Stimulated activated CD4-positive, alpha-beta T cell treated with anti-CD3 and anti-CD28 coated beads, Interleukin-1b, Interleukin-23, amount 100 ng/mL, for 24 hours (primary cell): ENCODE measurements at regions not wholly inside any gene's neighbourhood (a gene's known extent, or its start where the extent isn't known, plus 50 kb on each side); places are given as distances from the start of the nearest gene placed in this dataset.
"Not testable (repeated sequence)": the region's sequence is repeated elsewhere in the genome, so short reads cannot be mapped to it uniquely, and the experiment has no call there.

Source experiments
- DNase-seq, 4 experiments: peaks; one replicate each; pipeline ENCODE4 v3.0.0-alpha.2; 2020; ENCODE audit warnings: low read depth in 4 of 4, low spot score in 1 of 4

DNA sequence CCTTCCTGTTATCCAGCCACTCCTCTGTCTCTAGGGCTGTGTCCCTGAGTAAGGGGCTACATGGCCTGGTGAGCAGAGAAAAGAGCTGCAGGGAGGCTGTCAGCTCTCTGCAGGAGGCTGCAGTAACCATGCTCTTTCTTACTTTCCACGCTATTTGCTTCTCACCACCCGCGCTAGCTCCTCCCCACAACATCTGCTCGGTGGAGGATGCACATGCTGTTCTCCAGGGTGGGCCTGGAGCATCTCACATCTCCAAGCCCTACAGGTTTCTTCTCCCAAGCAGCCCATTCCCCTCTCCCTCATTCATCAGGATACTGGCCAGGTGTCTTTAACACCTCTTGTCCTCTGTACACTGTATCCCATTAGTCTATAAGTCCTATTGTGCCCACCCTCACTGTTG, 103.8 kb downstream of the IER5 start:
- no peak for DNase-seq

DNA sequence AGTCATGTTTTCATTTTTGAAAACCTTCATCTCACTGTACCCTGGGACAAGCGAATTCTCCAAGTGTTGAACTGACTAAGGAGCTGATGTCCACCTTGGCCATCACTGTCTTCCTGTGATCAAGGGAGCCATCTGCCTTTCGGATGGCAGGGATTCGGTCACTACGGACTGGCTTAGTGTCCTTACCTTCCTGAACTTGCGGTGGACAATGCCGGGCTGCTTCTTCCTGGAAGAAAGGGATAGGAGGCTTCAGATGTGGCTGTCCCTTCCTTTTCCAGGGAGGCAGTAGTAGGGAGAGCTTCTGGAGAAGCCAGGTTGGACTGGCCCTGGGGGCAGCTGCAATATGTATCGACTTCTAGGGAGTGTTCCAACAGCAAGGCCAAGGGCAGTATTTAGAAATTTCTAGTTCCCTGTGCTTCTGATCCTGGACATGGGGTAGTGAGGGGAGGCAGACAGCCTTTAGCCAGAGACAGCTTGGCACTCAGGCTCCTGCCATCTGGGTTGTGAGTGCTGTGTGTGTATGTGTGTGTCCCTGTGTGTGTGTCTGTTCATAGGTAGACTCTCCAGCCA, 114.6 kb downstream of the IER5 start:
- DNase-seq: no peak

DNA sequence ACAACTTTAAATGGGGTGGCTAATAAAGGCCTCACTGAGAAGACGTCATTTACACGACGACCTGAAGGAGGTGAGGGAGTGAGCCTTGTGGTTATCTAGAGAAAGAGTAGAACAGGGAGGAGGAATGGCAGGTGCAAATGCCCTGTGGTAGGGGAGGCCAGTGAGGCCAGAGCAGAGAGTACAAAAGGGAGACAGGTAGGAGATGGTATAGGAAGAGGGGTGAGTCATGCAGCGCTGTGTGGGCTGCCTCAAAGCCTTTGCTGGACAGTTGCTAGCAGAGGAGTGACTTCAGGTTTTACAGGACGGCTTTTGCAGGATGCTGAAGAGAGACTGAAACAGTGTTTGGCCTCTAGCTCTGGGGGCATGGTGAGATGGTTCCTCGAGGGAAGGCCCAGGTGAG, 116.0 kb downstream of the IER5 start:
- DNase-seq: no peak

DNA sequence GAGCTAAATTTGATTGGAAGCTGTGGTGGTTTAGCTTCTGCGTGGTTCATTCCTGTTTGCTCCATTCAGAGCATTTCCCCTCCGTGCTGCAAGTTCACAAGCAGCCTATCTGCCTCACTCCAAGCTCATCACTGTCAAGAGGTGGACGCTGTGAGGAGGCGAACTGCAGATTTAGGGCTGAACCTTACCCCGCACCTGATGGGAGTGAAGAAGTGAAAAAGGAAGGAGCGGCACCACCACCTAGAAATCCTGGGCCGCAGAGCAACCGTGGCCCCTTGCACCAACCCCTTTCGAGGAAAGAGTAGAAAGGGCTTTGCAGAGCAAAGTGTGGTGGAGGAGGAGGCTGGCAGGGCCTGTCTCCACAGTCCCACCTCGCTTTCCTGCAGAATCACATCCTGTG, 117.4 kb downstream of the IER5 start:
- no peak for DNase-seq

DNA sequence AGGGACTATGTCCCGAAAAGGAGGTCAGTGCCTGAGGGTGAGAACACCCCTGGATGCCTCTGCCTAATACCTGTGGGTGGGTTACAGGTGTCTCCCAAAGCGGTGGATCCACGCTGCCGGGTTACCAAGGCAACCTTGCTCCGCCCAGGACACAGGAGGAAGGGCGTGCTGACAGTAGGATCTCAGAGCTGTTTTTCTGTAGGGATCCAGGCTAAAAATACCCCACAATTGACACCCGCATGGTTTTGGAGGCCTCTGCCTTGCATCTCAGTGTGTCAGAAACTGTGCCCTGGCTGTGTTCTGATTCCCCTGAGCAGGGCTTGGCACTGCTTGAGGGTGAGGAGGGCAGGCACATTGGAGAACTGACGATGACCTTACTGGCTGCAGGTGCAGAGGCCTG, 118.0 kb downstream of the IER5 start:
- DNase-seq: no peak

DNA sequence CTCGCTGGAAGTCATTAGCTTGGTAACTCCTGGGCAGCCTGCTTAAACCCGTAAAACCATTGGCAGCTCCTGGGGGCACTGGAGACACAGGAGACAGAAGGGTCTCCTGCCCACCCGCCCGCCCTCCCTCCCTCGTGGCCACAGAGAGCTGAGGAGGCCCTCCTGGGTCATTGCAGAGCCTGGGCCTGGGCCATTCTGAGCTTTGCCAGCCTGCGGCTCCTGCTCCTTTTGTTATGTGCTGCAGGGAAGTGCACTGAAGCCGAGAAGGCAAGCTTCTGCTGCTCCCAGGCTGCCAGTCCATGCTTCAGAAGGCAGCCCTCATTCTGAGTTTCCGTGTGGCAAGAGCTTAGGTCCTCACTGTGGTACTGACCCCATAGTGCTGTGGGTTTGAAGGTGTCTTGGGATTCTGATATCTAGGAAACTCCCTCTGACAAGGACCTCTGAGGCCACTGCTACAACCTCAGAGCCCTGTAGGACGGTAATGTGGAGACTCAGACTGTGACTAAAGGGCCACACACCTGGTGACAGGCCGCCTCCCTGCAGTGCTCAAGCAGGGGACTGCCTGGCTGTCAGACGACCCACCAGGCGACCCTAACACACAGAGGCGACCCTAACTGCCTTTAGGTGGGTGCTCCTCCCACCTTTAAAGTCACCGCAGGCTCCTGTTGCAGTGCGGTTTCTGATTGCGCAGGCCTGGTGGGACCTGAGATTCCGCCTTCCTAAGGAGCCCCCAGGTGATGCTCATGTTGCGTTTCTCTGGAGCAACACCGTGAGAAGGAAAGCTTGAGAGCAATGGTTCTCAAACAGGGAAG, 118.7 kb downstream of the IER5 start:
- DNase-seq: no peak

DNA sequence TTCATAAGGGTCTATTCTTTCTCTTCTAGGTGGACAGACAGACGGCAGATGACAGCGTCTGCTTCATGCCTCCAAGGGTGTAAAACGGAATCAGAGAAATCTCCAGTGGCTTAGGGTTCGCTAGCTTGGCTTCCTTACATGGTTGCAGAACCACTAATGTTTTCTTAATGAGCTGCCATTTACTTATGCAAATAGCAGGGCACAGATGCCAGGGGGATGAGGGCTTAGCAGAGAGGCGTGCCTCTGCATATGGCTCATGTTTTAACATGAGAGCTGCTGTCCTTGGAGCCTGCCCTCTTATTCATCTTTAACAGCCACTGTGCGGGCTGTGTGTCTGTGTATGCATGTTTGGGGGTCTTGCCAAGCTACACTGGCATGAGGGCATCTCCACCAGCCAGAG, 119.6 kb downstream of the IER5 start:
- DNase-seq: no peak

DNA sequence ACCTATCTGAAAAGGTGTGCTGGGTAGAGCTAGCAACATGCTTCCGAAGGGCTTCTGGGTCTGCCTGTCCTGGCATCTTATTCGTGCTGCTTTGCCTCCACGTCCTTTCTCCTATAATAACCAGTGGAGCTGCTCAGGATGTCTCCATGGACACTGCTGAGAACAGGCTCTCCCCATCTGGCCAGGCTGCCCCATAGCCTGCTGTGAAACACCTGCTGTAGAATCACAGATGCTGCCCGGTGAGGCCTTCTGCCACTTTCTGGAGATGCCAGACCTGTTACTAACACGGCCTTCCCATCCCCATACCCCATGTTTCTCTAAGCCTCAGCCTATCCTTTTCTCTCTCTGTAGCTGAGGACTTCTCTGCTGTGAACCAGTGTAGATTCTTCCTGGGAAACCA, 120.5 kb downstream of the IER5 start:
- no peak for DNase-seq

DNA sequence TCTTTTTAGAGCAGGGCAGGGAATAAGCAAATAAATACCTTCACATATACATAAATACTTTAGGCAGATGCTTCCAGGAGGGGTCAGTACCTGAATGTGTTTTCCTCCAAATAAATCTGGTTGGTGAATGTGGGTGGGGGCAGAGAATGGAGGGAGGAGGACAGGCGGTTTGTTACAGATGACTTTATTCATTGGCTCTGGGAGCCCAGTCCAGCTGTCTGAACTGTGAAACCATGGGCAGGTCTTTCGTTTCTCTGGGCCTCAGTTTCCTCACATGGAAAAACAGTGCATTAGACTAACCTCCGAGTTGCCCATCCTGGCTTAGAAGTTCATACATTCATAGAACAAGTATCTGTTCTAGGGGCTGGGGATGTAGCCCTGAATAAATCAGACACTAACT, 124.6 kb downstream of the IER5 start:
- no peak for DNase-seq

DNA sequence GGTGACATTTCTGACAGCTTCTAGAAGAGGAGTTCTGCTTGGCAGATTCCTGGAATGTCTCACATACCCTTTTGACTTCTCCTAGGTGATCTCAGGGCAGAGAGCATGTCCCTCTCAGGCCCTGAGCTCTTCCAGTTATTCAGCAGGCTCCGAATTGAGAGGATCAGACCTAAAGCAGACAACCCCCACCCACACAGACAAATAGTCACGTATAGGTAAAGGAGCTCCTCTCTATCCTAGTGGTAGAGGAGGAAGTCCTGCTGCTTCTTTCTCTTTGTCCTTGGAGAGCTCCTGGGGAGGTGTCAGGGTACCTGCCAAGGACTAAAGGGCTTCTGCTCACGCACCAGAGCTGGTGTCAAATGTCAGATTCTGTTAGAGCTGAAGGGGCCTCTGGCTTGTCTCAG, 128.1 kb downstream of the IER5 start:
- no peak for DNase-seq

DNA sequence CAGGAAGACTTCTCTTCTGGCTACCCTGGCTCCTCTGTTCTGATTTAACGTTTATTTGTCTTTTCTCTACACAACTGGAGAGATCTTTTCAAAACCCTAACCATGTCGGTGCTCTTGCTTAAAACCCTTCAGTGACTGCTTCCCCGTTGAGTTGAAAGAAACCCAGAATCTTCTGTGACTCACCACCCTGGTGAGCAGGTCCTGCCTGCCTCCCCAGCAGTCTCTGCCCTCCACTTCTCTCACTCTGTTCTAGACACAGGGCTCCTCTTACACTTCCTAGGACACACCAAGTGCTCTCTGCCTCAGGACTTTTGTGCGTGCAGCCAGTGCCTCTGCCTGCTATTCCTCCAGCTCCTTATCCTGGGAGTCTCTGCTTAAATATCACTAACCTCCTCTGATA, 131.4 kb downstream of the IER5 start:
- DNase-seq: no peak

DNA sequence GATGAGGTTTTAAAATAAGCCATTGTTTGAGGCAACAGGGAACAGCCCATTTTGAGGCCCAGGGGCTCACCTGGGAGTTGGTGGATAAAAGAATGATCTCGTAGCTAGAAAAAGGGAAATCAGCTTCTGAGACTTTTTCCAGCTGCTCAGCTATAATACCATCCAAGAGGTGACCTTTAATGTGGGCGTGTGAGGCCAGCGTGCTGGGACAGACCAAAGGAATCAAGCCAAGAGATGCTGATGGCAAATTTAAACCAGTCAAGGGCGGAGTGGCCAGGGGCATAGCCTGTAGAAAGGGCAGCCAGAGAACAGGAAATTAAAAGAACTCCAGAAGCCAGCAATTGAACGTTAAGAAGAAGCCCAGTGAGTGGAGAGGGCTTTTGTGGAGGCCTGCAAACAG, 132.6 kb downstream of the IER5 start:
- no peak for DNase-seq

DNA sequence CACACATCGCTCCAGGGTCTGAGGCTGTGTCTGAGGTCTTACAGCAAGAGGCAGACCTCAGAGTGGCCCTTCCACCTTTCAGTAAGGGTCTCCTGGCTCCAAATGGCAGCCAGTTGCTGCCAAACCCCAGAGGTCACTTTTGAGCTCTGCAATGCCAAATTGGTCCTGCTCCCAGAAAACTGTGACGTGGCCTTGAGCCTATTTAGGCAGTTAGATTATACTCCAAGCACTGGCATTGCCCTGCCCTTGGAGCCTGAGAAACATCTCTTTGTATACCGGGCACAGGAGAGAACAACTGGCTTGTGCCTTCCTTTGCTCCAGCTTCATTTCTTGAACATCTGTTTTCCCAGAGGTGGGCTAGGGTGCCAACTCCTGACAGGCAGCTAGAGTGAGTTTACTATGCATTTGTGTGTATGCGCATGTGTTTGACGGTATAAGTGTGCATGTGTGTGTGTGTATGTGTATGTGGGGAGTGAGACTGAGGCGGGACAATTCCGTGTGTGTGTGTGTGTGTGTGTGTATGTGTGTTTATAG, 134.5 kb downstream of the IER5 start:
- DNase-seq: no peak

DNA sequence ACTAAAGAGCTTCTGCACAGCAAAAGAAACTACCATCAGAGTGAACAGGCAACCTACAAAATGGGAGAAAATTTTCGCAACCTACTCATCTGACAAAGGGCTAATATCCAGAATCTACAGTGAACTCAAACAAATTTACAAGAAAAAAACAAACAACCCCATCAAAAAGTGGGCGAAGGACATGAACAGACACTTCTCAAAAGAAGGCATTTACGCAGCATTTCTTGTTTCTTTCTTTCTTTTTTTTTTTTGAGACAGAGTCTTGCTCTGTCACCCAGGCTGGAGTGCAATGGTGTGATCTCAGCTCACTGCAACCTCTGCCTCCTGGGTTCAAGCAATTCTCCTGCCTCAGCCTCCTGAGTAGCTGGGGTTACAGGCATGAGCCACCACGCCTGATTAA, 138.2 kb downstream of the IER5 start:
- DNase-seq: not testable (repeated sequence)

DNA sequence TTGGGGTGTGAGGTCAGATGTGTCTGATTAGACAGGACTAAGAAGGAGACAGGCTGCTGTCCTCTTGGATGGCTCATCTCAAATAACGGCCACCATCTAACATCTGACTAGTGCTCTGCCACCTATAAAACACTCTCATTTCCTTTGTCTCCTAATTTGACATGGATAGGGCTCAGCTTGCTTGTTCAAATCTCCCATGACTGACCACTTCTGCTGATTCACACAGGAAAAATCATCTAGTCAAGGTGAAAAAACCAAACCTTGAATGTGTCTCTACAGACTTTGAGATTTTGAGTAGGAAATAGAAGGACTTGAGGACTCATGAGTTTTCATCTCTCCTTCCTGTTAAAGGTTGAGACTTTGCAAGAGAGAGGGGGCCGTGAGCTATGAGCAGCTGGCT, 150.6 kb downstream of the IER5 start:
- no peak for DNase-seq

DNA sequence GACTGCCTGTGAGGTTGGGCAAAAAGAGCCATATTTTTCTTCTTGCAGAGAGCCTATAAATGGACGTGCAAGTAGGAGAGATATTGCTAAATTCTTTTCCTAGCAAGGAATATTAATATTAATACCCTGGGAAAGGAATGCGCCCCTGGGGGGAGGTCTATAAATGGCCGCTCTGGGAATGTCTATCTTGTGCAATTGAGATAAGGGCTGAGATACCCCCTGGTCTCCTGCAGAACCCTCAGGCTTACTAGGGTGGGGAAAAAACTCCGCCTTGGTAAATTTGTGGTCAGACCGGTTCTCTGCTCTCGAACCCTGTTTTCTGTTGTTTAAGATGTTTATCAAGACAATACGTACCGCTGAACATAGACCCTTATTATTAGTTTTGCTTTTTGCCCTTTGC, 157.8 kb downstream of the IER5 start:
- not testable (repeated sequence) for DNase-seq

DNA sequence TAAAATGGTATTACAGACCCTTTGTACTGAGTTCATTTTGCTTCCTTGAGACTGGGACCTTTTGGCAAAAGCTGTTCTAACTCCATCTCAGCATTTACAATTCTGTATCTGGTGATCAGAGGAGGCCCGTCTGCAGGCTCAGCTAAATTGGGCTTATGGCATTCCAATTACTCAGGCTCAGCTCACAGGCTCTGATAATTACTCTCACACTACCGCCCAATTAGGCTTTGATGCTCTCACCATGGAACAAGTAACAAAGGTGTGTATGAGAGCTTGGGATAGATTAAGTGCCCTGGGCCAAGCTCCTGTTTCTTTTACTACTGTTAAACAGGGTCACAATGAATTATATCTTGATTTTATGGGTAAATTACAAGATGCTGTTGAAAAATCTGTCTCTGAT, 159.9 kb downstream of the IER5 start:
- not testable (repeated sequence) for DNase-seq

DNA sequence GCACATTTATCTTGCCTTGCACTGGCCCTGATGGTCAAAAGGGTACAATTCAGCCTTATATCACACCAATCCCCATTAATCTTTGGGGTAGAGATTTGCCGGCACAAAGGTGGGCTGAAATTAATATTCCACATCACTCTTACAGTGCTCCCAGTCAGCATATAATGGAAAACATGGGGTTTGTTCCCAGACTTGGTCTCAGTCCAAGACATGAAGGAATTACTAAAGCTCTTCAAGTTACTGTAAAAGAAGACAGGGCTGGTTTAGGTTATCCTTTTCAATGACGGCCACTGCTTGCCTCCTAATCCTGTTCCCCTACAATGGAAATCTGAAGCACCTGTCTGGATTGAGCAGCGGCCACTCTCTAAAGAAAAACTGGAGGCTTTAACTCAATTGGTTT, 160.7 kb downstream of the IER5 start:
- DNase-seq: no peak

DNA sequence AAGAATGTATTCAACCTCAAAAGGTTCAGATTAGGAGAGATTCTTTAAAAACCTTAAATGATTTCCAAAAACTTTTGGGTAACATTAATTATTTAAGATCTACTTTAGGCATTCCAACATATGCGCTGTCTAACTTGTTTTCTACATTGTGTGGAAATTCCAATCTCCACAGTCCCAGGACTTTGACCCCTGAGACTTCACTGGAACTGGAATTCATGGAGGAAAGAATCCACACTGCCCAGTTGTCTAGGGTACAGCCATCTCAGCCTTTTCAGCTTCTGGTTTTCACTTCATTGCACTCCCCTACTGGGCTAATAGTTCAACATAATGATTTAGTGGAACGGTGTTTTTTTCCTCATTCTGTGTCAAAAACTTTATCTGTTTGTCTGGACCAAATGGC, 161.5 kb downstream of the IER5 start:
- no peak for DNase-seq

DNA sequence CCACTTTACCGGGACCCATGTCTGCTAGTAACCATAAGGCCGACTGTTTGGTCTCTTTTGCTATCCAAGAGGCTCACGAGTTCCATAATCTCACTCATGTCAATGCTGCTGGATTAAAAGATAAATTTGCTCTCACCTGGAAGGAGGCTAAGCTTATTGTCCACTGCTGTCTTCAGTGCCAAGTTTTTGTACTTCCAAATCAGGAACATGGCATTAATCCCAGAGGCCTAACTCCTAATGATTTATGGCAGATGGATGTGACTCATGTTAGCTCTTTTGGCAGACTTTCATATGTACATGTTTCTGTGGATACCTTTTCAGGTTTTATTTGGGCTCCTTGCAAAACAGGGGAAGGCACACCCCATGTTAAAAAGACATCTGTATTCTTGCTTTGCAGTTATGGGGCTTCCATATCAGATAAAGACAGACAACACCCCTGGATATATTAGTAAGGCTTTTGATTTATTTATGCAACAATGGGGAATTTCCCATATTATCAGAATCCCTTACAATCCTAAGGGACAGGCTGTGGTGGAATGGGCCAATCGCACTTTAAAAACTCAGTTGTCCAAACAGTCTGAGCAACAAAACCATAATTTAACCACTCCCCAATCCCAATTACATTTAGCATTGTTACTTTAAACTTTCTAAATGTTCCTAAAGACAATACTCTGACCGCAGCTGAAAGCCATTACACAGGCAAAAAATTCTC, 162.7 kb downstream of the IER5 start:
- no peak for DNase-seq

DNA sequence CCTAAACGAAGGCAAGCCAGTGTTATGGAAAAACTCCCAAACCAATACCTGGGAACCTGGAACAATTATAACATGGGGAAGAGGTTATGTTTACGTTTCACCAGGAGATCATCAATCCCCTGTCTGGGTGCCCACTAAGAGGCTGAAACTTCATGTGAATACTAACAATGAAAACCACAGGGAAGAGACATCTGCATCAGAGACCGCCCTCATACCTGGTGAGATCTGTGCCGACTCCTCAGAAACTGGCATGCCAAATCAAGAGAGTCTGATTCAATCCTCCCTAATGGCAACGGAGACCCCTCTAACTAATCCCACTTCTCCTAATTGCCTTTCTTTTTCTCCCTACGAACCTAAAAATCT, 163.2 kb downstream of the IER5 start:
- no peak for DNase-seq

DNA sequence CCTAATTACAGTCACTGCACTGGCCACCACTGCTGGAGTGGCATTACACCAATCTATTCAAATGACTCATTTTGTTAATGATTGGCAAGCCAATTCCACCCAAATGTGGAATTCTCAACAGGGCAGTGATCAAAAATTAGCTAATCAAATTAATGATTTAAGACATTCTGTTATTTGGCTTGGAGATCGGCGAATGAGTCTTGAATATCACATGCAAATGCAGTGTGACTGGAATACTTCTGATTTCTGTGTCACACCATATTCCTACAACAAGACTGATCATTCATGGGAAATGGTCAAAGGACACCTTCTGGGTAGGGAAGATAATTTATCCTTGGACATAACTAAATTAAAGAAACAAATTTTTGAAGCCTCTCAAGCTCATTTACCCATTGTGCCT, 165.1 kb downstream of the IER5 start:
- not testable (repeated sequence) for DNase-seq
